ENCODE measurements at regions not wholly inside any gene's neighbourhood (a gene's known extent, or its start where the extent isn't known, plus 50 kb on each side); places are given as distances from the start of the nearest gene placed in this dataset.

DNA sequence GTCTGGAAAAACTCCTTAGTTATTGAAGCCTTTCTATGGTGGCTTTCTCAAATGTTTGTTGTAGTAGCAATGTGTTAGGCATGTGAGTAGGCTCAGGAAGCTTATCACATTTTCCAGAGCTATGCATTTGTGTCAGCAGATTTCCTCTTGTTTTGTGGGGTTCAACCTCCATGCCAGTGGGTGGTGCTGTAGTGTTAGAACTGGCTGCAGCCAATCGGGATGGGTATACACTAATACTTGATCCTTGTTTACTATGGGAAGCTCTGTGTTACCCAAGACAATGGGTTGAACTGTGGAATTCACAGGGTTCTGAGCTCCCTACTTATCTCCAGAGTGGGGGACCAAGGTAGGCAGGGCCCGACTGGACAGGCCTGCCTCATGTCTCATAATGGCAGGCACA is 348.5 kb upstream of the ADAMTS5 start:
- H3K79me2 ChIP-seq (ENCODE audit: insufficient read depth, low read length) = no peaks in the 10 kb centered on the region
- H3K4me2 ChIP-seq (ENCODE audit: low read depth, low read length, poor library complexity, severe bottlenecking) = no peak overlapping the region
- no peak overlapping the region for H3K4me3 ChIP-seq (ENCODE audit: low read length, poor library complexity, severe bottlenecking)
- no peaks in the 10 kb centered on the region; the same call in 1 of the 2 replicates for H3K9me3 ChIP-seq (ENCODE audit: insufficient read depth, low read depth, low read length)
- H3K27me3 ChIP-seq (ENCODE audit: insufficient read depth, low read length, poor library complexity, severe bottlenecking) = no peaks in the 10 kb centered on the region
- TF ChIP-seq, protein P1, sequence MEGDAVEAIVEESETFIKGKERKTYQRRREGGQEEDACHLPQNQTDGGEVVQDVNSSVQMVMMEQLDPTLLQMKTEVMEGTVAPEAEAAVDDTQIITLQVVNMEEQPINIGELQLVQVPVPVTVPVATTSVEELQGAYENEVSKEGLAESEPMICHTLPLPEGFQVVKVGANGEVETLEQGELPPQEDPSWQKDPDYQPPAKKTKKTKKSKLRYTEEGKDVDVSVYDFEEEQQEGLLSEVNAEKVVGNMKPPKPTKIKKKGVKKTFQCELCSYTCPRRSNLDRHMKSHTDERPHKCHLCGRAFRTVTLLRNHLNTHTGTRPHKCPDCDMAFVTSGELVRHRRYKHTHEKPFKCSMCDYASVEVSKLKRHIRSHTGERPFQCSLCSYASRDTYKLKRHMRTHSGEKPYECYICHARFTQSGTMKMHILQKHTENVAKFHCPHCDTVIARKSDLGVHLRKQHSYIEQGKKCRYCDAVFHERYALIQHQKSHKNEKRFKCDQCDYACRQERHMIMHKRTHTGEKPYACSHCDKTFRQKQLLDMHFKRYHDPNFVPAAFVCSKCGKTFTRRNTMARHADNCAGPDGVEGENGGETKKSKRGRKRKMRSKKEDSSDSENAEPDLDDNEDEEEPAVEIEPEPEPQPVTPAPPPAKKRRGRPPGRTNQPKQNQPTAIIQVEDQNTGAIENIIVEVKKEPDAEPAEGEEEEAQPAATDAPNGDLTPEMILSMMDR (conservative IDR thresholded peaks at IDR 0.05; ENCODE audit: low read length) = no peak
- no peak for TF ChIP-seq EZH2phosphoT487 (IDR thresholded peaks at IDR 0.05; ENCODE audit: borderline replicate concordance)
- no peak overlapping the region for H3K9ac ChIP-seq (ENCODE audit: low read depth, low read length, poor library complexity, severe bottlenecking)
- H3F3A ChIP-seq (ENCODE audit: low read depth) = no peaks in the 10 kb centered on the region
- H4K20me1 ChIP-seq (ENCODE audit: insufficient read depth, low read length, poor library complexity, severe bottlenecking) = no peaks in the 10 kb centered on the region
- no peaks in the 10 kb centered on the region for H3K4me1 ChIP-seq (ENCODE audit: insufficient read depth, low read length, poor library complexity, severe bottlenecking)
- H2AFZ ChIP-seq (ENCODE audit: low read length) = no peak overlapping the region
- H3K9me2 ChIP-seq (replicated peaks; ENCODE audit: low read depth, low read length) = no peaks in the 10 kb centered on the region
- no peaks in the 10 kb centered on the region for H3K36me3 ChIP-seq (ENCODE audit: insufficient read depth, low read length)

DNA sequence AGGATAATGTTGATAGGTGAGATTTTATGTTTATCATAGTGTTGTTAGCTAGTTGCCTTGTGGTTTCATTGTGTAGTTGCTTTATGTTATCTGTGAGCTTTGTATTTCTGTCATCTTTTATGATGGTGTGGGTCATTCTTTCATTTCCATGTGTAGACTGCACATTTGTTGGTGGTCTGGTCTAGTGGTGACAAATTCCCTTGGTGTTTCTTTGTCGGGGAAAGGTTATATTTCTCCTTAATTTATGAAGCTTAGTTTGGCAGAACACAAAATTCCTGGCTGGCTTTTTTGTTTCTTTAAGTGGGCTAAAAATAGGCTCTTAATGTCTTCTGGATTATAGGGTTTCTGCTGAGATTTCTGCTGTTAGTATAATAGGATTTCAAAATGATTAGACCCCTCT is 347.2 kb upstream of the ADAMTS5 start:
- Histone ChIP-seq H3K4me3 (ENCODE audit: low read length, poor library complexity, severe bottlenecking) (no peak overlapping the region), H3K4me2 (ENCODE audit: low read depth, low read length, poor library complexity, severe bottlenecking) (no peak overlapping the region), H3K27me3 (ENCODE audit: insufficient read depth, low read length, poor library complexity, severe bottlenecking) (no peaks in the 10 kb centered on the region), H3K36me3 (ENCODE audit: insufficient read depth, low read length) (no peaks in the 10 kb centered on the region), H4K20me1 (ENCODE audit: insufficient read depth, low read length, poor library complexity, severe bottlenecking) (no peaks in the 10 kb centered on the region), H3F3A (ENCODE audit: low read depth) (no peaks in the 10 kb centered on the region), H3K4me1 (ENCODE audit: insufficient read depth, low read length, poor library complexity, severe bottlenecking) (no peaks in the 10 kb centered on the region), H3K9me3 (ENCODE audit: insufficient read depth, low read depth, low read length) (no peaks in the 10 kb centered on the region; the same call in 1 of the 2 replicates), H2AFZ (ENCODE audit: low read length) (no peak overlapping the region), H3K9me2 (replicated peaks; ENCODE audit: low read depth, low read length) (no peaks in the 10 kb centered on the region), H3K79me2 (ENCODE audit: insufficient read depth, low read length) (no peaks in the 10 kb centered on the region), H3K9ac (ENCODE audit: low read depth, low read length, poor library complexity, severe bottlenecking) (no peak overlapping the region)
- TF ChIP-seq, protein P1 (conservative IDR thresholded peaks at IDR 0.05; ENCODE audit: low read length) = no peak
- TF ChIP-seq EZH2phosphoT487 (IDR thresholded peaks at IDR 0.05; ENCODE audit: borderline replicate concordance) = no peak

DNA sequence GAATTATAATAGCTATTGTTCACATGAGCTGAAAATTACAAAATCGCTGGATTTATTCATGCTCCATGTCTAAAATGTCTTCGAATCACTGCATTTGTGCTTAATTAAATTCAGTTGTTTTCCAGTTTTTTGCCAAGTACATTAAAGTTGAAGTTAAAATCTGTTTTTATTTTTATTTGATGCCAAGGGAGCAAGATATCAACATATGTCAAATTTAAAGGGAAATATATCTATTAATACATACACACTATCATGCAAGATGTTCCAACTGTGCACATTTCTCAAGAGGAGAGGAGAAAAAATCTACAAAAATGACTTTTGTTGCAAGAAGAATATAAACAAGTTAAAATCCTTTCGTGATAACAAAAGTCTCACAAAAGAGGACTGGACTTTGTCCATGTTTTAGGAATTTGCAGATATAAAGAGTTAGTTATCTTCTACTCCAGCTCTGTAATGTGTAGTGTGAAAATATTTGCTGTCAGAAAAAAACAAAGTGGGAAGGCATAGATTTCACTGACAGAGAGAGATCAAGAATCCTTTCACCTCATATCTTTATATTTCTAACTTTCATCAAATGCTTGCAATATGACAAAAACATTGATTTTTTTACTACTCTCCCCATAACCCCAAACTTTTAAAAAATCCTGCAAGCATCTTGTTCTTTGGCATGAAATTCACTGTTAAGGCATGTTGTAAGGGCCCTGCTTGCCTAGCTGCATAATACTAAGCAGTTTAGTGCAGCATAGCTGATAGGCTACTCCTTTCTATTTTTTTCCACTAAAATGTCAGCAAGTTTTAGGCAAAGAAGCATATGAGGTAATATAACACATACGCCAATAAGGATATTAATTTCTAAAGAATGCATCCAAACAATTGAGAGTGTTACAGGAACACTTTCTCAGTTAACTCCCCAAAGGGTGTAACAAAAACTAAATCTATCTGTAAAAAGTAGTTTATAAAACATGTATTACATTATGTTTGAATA is 340.2 kb upstream of the ADAMTS5 start:
- 0 out of 2 replicates have a peak, but pooled peaks cover under 1% of the 10 kb centered on the region for H3K9me3 ChIP-seq (ENCODE audit: insufficient read depth, low read depth, low read length)
- no peaks in the 10 kb centered on the region for H3F3A ChIP-seq (ENCODE audit: low read depth)
- H4K20me1 ChIP-seq (ENCODE audit: insufficient read depth, low read length, poor library complexity, severe bottlenecking) = no peaks in the 10 kb centered on the region
- H3K9ac ChIP-seq (ENCODE audit: low read depth, low read length, poor library complexity, severe bottlenecking) = no peak overlapping the region
- TF ChIP-seq EZH2phosphoT487 (IDR thresholded peaks at IDR 0.05; ENCODE audit: borderline replicate concordance) = no peak
- TF ChIP-seq, protein P1 (conservative IDR thresholded peaks at IDR 0.05; ENCODE audit: low read length) = no peak
- H3K27me3 ChIP-seq (ENCODE audit: insufficient read depth, low read length, poor library complexity, severe bottlenecking) = no peaks in the 10 kb centered on the region
- H3K9me2 ChIP-seq (replicated peaks; ENCODE audit: low read depth, low read length) = no peaks in the 10 kb centered on the region
- H3K79me2 ChIP-seq (ENCODE audit: insufficient read depth, low read length) = no peaks in the 10 kb centered on the region
- H3K36me3 ChIP-seq (ENCODE audit: insufficient read depth, low read length) = no peaks in the 10 kb centered on the region
- no peak overlapping the region for H3K4me3 ChIP-seq (ENCODE audit: low read length, poor library complexity, severe bottlenecking)
- no peak overlapping the region for H2AFZ ChIP-seq (ENCODE audit: low read length)
- H3K4me1 ChIP-seq (ENCODE audit: insufficient read depth, low read length, poor library complexity, severe bottlenecking) = no peaks in the 10 kb centered on the region
- no peak overlapping the region for H3K4me2 ChIP-seq (ENCODE audit: low read depth, low read length, poor library complexity, severe bottlenecking)

Data from Loucy (cell line).